ENCODE measurements at regions not wholly inside any gene's neighbourhood (a gene's known extent, or its start where the extent isn't known, plus 50 kb on each side); places are given as distances from the start of the nearest gene placed in this dataset.

DNA sequence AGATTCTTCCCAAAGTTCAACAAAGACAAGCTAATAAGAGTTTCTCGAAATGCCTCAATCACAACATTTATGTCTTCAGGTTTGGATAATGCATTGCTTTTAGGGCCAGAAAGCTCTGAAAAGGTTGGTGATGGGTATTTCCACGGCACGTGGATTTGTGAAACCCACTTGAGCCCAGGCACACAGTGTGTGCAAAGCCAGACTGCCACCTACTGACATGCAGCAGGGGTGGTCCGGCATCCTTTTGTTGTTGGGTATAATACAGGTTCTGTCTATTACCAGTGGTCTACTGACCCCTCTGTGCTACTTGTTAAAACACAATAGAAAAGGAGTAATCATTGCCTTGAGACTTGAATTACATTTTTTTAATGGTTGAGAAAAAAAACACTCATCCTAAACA is 225.6 kb downstream of the RAP2A start:
- DNase-seq (ENCODE audit: low read depth, low spot score) (no peak), ATAC-seq (no peak)
- no TSS peak for BruUV-seq (replicated peaks)
- no peaks in the 10 kb centered on the region; the same call in 1 of the 2 replicates for H3K27me3 ChIP-seq (ENCODE audit: control insufficient read depth, insufficient read depth, low read length)
- no peak overlapping the region for H3K27ac ChIP-seq (ENCODE audit: low read length)
- intact Hi-C loops (cut with micrococcal nuclease; ENCODE audit: unreplicated experiment) (no loop called here), in situ Hi-C loops (cut with HindIII; ENCODE audit: low pct_unique_long_range_greater_than_20kb, low sequenced_read_pairs) (no loop called here)
- TF ChIP-seq, protein P1, sequence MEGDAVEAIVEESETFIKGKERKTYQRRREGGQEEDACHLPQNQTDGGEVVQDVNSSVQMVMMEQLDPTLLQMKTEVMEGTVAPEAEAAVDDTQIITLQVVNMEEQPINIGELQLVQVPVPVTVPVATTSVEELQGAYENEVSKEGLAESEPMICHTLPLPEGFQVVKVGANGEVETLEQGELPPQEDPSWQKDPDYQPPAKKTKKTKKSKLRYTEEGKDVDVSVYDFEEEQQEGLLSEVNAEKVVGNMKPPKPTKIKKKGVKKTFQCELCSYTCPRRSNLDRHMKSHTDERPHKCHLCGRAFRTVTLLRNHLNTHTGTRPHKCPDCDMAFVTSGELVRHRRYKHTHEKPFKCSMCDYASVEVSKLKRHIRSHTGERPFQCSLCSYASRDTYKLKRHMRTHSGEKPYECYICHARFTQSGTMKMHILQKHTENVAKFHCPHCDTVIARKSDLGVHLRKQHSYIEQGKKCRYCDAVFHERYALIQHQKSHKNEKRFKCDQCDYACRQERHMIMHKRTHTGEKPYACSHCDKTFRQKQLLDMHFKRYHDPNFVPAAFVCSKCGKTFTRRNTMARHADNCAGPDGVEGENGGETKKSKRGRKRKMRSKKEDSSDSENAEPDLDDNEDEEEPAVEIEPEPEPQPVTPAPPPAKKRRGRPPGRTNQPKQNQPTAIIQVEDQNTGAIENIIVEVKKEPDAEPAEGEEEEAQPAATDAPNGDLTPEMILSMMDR (IDR thresholded peaks at IDR 0.05): peak; percentile 47
- TF ChIP-seq POLR2AphosphoS5 (IDR thresholded peaks at IDR 0.05; ENCODE audit: low read depth, low read length): no peak
- CTCF ChIA-PET: no interaction called here
- H3K4me1 ChIP-seq (ENCODE audit: control insufficient read depth, insufficient read depth, low read length): no peaks in the 10 kb centered on the region
- POLR2A ChIA-PET: no interaction called here
- no peak overlapping the region for H3K4me3 ChIP-seq (ENCODE audit: low read depth in 2 of 2, low read length in 2 of 2)
- no peaks in the 10 kb centered on the region for H3K9me3 ChIP-seq (ENCODE audit: control insufficient read depth, insufficient read depth, low read depth, low read length)
- H3K36me3 ChIP-seq (ENCODE audit: control insufficient read depth, insufficient read depth, low read length): no peaks in the 10 kb centered on the region

DNA sequence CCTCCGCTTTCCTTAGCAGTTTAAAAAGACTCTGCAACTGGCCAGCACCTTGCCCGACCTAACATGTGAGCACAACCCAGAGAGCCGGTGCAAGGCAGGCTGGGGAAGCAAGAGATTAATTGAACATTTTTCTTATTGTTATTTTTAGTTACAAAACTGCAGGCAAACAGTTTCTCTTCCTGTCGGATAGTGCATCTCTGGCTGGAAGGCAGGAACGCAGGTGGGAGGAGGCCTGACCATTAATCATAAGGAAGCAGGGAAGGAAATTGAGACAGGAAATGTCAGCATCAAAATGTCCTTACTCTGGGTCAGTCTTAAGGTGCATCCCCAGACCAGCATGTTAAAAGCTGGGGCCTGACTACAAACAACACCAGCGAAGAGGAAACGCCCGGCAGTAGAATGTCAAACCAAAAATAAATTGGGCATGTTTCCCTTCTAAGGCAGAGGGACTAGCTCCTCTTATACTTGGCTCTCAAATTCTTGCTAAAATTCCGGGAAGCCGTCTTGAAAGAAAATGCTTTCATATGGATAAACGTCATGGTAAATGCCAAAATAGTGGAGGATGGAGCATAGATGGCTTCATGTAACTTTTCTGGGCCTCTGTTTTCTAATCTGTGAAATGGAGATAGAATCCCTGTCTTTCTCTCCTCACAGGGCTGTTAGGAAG is 226.8 kb downstream of the RAP2A start:
- H3K27ac ChIP-seq (ENCODE audit: low read length): no peak overlapping the region
- ATAC-seq (no peak), DNase-seq (ENCODE audit: low read depth, low spot score) (no peak)
- no peaks in the 10 kb centered on the region for H3K9me3 ChIP-seq (ENCODE audit: control insufficient read depth, insufficient read depth, low read depth, low read length)
- in situ Hi-C loops (cut with HindIII; ENCODE audit: low pct_unique_long_range_greater_than_20kb, low sequenced_read_pairs): no loop called here
- no peak overlapping the region for H3K4me3 ChIP-seq (ENCODE audit: low read depth in 2 of 2, low read length in 2 of 2)
- no peaks in the 10 kb centered on the region for H3K36me3 ChIP-seq (ENCODE audit: control insufficient read depth, insufficient read depth, low read length)
- no peaks in the 10 kb centered on the region for H3K4me1 ChIP-seq (ENCODE audit: control insufficient read depth, insufficient read depth, low read length)
- no TSS peak for BruUV-seq (replicated peaks)
- no peak for TF ChIP-seq TCF7L2 (IDR thresholded peaks at IDR 0.05; ENCODE audit: low read depth, low read length)
- TF ChIP-seq SIN3A (IDR thresholded peaks at IDR 0.05; ENCODE audit: borderline replicate concordance, insufficient read depth, low read depth, low read length): no peak
- TF ChIP-seq, protein P2, sequence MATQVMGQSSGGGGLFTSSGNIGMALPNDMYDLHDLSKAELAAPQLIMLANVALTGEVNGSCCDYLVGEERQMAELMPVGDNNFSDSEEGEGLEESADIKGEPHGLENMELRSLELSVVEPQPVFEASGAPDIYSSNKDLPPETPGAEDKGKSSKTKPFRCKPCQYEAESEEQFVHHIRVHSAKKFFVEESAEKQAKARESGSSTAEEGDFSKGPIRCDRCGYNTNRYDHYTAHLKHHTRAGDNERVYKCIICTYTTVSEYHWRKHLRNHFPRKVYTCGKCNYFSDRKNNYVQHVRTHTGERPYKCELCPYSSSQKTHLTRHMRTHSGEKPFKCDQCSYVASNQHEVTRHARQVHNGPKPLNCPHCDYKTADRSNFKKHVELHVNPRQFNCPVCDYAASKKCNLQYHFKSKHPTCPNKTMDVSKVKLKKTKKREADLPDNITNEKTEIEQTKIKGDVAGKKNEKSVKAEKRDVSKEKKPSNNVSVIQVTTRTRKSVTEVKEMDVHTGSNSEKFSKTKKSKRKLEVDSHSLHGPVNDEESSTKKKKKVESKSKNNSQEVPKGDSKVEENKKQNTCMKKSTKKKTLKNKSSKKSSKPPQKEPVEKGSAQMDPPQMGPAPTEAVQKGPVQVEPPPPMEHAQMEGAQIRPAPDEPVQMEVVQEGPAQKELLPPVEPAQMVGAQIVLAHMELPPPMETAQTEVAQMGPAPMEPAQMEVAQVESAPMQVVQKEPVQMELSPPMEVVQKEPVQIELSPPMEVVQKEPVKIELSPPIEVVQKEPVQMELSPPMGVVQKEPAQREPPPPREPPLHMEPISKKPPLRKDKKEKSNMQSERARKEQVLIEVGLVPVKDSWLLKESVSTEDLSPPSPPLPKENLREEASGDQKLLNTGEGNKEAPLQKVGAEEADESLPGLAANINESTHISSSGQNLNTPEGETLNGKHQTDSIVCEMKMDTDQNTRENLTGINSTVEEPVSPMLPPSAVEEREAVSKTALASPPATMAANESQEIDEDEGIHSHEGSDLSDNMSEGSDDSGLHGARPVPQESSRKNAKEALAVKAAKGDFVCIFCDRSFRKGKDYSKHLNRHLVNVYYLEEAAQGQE (IDR thresholded peaks at IDR 0.05; ENCODE audit: insufficient read depth in 1 of 2, low read depth in 2 of 2, low read length in 1 of 2): no peak
- TF ChIP-seq, protein P1 (IDR thresholded peaks at IDR 0.05): no peak
- no peak for TF ChIP-seq POLR2AphosphoS5 (IDR thresholded peaks at IDR 0.05; ENCODE audit: low read depth, low read length)
- ChIA-PET POLR2A (no interaction called here), CTCF (no interaction called here)
- intact Hi-C loops (cut with micrococcal nuclease; ENCODE audit: unreplicated experiment): no loop called here
- H3K27me3 ChIP-seq (ENCODE audit: control insufficient read depth, insufficient read depth, low read length): no peaks in the 10 kb centered on the region; the same call in 1 of the 2 replicates
